ENCODE measurements at regions not wholly inside any gene's neighbourhood (a gene's known extent, or its start where the extent isn't known, plus 50 kb on each side); places are given as distances from the start of the nearest gene placed in this dataset.

DNA sequence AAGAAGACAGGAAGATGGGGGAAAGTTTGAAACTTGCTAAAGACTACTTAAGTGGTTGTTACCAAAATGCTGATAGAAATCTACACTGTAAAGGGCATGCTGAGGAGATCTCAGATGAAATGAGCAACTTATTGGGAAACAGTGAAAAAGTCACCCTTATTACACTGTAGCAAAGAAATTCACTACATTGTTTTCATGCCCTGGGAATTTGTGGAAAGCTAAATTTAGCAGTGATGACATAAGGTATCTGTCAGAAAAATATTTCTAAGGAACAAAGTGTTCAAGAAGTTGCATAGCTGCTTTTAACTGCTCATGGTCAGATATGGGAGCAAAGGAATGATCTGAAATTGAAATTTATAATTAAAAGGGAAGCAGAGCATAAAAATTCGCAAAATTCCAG is 702.4 kb upstream of the LRRC4C start:
- TF ChIP-seq POLR2AphosphoS5 (IDR thresholded peaks at IDR 0.05; ENCODE audit: low read depth, low read length) (no peak), POLR2A (IDR thresholded peaks at IDR 0.05; ENCODE audit: low read depth, low read length) (no peak), SPI1 (IDR thresholded peaks at IDR 0.05; ENCODE audit: low read depth, low read length) (no peak)

Measured in GM12891 (cell line).